ENCODE measurements at regions not wholly inside any gene's neighbourhood (a gene's known extent, or its start where the extent isn't known, plus 50 kb on each side); places are given as distances from the start of the nearest gene placed in this dataset.
"Not testable (repeated sequence)": the region's sequence is repeated elsewhere in the genome, so short reads cannot be mapped to it uniquely, and the experiment has no call there.

- H3K9me3 ChIP-seq (ENCODE audit: control insufficient read depth, low read length); DNase-seq; H3K4me3 ChIP-seq (ENCODE audit: low read length); H3K27ac ChIP-seq (ENCODE audit: low read length); ATAC-seq; H3K4me1 ChIP-seq (ENCODE audit: control insufficient read depth, insufficient read depth, low read length); H3K27me3 ChIP-seq (ENCODE audit: control insufficient read depth, insufficient read depth); intact Hi-C loops (cut with DNase I): not testable (repeated sequence)
- WGBS, result no CpG with 5 or more reads among the region's 2 CpGs
These were observed 230.5 kb upstream of the POTEB2 start for GRCh38 chr15:21096599-21096998.

- H3K4me3 ChIP-seq (ENCODE audit: low read length); H3K4me1 ChIP-seq (ENCODE audit: control insufficient read depth, insufficient read depth, low read length); H3K27ac ChIP-seq (ENCODE audit: low read length); DNase-seq; H3K9me3 ChIP-seq (ENCODE audit: control insufficient read depth, low read length); H3K27me3 ChIP-seq (ENCODE audit: control insufficient read depth, insufficient read depth); intact Hi-C loops (cut with DNase I): not testable (repeated sequence)
- peak; percentile 18 to 20 for ATAC-seq
- WGBS, result no CpG with 5 or more reads among the region's 9 CpGs
These were observed 213.4 kb upstream of the POTEB2 start for GRCh38 chr15:21079544-21079943.

- 82% methylated on average over 6 of the region's 7 CpGs for WGBS
- H3K27me3 ChIP-seq (ENCODE audit: control insufficient read depth, insufficient read depth); H3K27ac ChIP-seq (ENCODE audit: low read length); H3K9me3 ChIP-seq (ENCODE audit: control insufficient read depth, low read length); H3K4me3 ChIP-seq (ENCODE audit: low read length); ATAC-seq; intact Hi-C loops (cut with DNase I); H3K4me1 ChIP-seq (ENCODE audit: control insufficient read depth, insufficient read depth, low read length): not testable (repeated sequence)
- DNase-seq, result peak in 1 of 3 donors; percentile 5
These were observed 202.8 kb upstream of the POTEB2 start for GRCh38 chr15:21068917-21069316.

GRCh38 chr15:21063512-21063911 is 197.4 kb upstream of the POTEB2 start:
- peak in 1 of 2 donors; percentile 60 for ATAC-seq
- WGBS, result 60% methylated on average over 6 of the region's 6 CpGs
- H3K4me3 ChIP-seq (ENCODE audit: low read length); H3K27me3 ChIP-seq (ENCODE audit: control insufficient read depth, insufficient read depth); H3K27ac ChIP-seq (ENCODE audit: low read length); DNase-seq; intact Hi-C loops (cut with DNase I); H3K9me3 ChIP-seq (ENCODE audit: control insufficient read depth, low read length); H3K4me1 ChIP-seq (ENCODE audit: control insufficient read depth, insufficient read depth, low read length): not testable (repeated sequence)

- H3K9me3 ChIP-seq (ENCODE audit: control insufficient read depth, low read length); H3K4me1 ChIP-seq (ENCODE audit: control insufficient read depth, insufficient read depth, low read length); H3K27ac ChIP-seq (ENCODE audit: low read length); intact Hi-C loops (cut with DNase I); H3K4me3 ChIP-seq (ENCODE audit: low read length); H3K27me3 ChIP-seq (ENCODE audit: control insufficient read depth, insufficient read depth): not testable (repeated sequence)
- WGBS, result 39% methylated on average over 5 of the region's 6 CpGs
- peak in 1 of 3 donors; percentile 10 for DNase-seq
- ATAC-seq, result peak; percentile 20 to 50
These were observed 196.6 kb upstream of the POTEB2 start for GRCh38 chr15:21062619-21063163.

GRCh38 chr15:21051866-21052265 is 185.8 kb upstream of the POTEB2 start:
- H3K4me3 ChIP-seq (ENCODE audit: low read length); H3K4me1 ChIP-seq (ENCODE audit: control insufficient read depth, insufficient read depth, low read length); H3K27ac ChIP-seq (ENCODE audit: low read length); intact Hi-C loops (cut with DNase I); DNase-seq; H3K27me3 ChIP-seq (ENCODE audit: control insufficient read depth, insufficient read depth); ATAC-seq; H3K9me3 ChIP-seq (ENCODE audit: control insufficient read depth, low read length): not testable (repeated sequence)
- no CpG with 5 or more reads among the region's 5 CpGs for WGBS

GRCh38 chr15:21031703-21032102 is 165.6 kb upstream of the POTEB2 start:
- ATAC-seq; H3K27ac ChIP-seq (ENCODE audit: low read length); H3K4me1 ChIP-seq (ENCODE audit: control insufficient read depth, insufficient read depth, low read length); H3K27me3 ChIP-seq (ENCODE audit: control insufficient read depth, insufficient read depth); H3K4me3 ChIP-seq (ENCODE audit: low read length); intact Hi-C loops (cut with DNase I); DNase-seq; H3K9me3 ChIP-seq (ENCODE audit: control insufficient read depth, low read length): not testable (repeated sequence)
- no CpG with 5 or more reads among the region's 2 CpGs for WGBS

DNA sequence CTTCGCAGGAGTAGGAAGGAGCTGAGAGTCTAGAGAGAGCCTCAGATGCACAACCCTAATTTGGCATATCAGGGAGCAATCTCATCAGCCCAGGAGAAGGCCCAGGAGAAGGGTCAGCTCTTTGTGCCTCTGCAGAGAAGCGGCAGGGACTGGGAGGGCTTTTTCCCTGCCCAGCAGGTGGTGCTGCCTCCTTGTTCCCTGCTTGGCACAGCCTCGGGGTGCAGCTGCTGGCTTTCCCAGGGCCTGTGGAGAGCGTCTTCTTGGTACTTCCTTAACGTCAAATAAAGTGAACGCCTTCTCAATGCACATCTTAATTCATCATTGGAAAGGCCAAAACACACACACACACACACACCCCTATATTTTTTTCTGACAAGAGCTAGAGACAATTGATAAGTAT is 162.9 kb upstream of the POTEB2 start:
- no CpG with 5 or more reads among the region's 6 CpGs for WGBS
- H3K27ac ChIP-seq (ENCODE audit: low read length); intact Hi-C loops (cut with DNase I); H3K9me3 ChIP-seq (ENCODE audit: control insufficient read depth, low read length); ATAC-seq; H3K4me3 ChIP-seq (ENCODE audit: low read length); DNase-seq; H3K4me1 ChIP-seq (ENCODE audit: control insufficient read depth, insufficient read depth, low read length); H3K27me3 ChIP-seq (ENCODE audit: control insufficient read depth, insufficient read depth): not testable (repeated sequence)

GRCh38 chr15:21027942-21028341 is 161.8 kb upstream of the POTEB2 start:
- ATAC-seq (peak; percentile 33 to 55), DNase-seq (peak in 1 of 3 donors; percentile 17)
- H3K27ac ChIP-seq (ENCODE audit: low read length); H3K9me3 ChIP-seq (ENCODE audit: control insufficient read depth, low read length); H3K4me3 ChIP-seq (ENCODE audit: low read length); intact Hi-C loops (cut with DNase I); H3K4me1 ChIP-seq (ENCODE audit: control insufficient read depth, insufficient read depth, low read length); H3K27me3 ChIP-seq (ENCODE audit: control insufficient read depth, insufficient read depth): not testable (repeated sequence)
- 34% methylated on average over 4 of the region's 9 CpGs for WGBS

DNA sequence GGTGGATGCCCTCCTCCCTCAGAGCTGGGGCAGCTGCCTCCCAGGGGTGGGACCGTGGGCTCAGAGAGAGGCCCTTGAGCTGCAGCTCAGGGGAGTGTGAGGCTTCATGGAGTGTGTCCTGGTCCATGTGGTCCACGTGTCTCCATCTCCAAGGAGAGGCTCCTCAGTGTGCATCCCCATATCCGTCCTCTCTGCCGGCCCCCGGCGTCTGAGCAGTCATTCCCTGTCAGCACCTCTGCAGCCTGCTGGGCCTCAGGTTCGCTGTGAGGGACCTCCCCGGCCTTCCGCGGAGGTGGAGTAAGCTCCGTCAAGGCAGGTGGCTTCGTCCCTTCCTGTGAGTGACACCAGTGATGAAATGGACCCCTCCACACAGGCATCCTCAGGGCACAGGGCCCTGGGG is 160.7 kb upstream of the POTEB2 start:
- H3K9me3 ChIP-seq (ENCODE audit: control insufficient read depth, low read length); intact Hi-C loops (cut with DNase I); H3K27me3 ChIP-seq (ENCODE audit: control insufficient read depth, insufficient read depth); H3K4me1 ChIP-seq (ENCODE audit: control insufficient read depth, insufficient read depth, low read length); H3K27ac ChIP-seq (ENCODE audit: low read length); ATAC-seq; H3K4me3 ChIP-seq (ENCODE audit: low read length): not testable (repeated sequence)
- 75% methylated on average over 5 of the region's 12 CpGs for WGBS
- DNase-seq, result peak in 1 of 3 donors; percentile 13

- peak in 1 of 3 donors; percentile 33 for DNase-seq
- 80% methylated on average over 16 of the region's 18 CpGs for whole genome bisulfite sequencing
- peak in 1 of 2 donors; percentile 10 for ATAC-seq
These were observed 158.3 kb upstream of the POTEB2 start for GRCh38 chr15:21024235-21024987.

More at GRCh38 chr15:21024235-21024987, 158.3 kb upstream of the POTEB2 start:
- H3K27me3 ChIP-seq (ENCODE audit: control insufficient read depth, insufficient read depth); H3K9me3 ChIP-seq (ENCODE audit: control insufficient read depth, low read length); H3K27ac ChIP-seq (ENCODE audit: low read length); intact Hi-C loops (cut with DNase I); H3K4me3 ChIP-seq (ENCODE audit: low read length); H3K4me1 ChIP-seq (ENCODE audit: control insufficient read depth, insufficient read depth, low read length): not testable (repeated sequence)
